WTC11 (cell line): ENCODE measurements at regions not wholly inside any gene's neighbourhood (a gene's known extent, or its start where the extent isn't known, plus 50 kb on each side); places are given as distances from the start of the nearest gene placed in this dataset.

Experiments used
- ATAC-seq: fragments of 200-7000 bp; cut with Tn5 transposase; 2 replicates; pipeline ENCODE4 v1.10.0; 2021; ENCODE audit warnings: mild to moderate bottlenecking, moderate library complexity
- CTCF ChIA-PET: fragments of 300-600 bp; sonication (Branson Sonifier 250); formaldehyde crosslinking; loops from one replicate; lab custom pipeline; 2021; ENCODE audit warnings: antibody characterized with exemption; lab: Charles Lee
- POLR2A ChIA-PET: fragments of 350-600 bp; sonication (Branson Sonifier 250); formaldehyde crosslinking; loops from one replicate; lab custom pipeline; 2021; ENCODE audit warnings: antibody characterized with exemption; lab: Charles Lee
- DNase-seq: peaks from one replicate; pipeline ENCODE4 v3.0.0; 2021; ENCODE audit warnings: low spot score
- H3K27ac Mint-ChIP-seq: 2 replicates; pipeline ENCODE4 v1.8.0; 2021; ENCODE audit warnings: mixed read lengths
- H3K27me3 Mint-ChIP-seq: 2 replicates; pipeline ENCODE4 v1.8.0; 2021; ENCODE audit warnings: low read depth, mild to moderate bottlenecking, moderate library complexity, mixed read lengths
- H3K36me3 Mint-ChIP-seq: 2 replicates; pipeline ENCODE4 v1.8.0; 2021; ENCODE audit warnings: mixed read lengths
- H3K4me1 Mint-ChIP-seq: 2 replicates; pipeline ENCODE4 v1.8.0; 2022; ENCODE audit warnings: mixed read lengths
- H3K4me3 Mint-ChIP-seq: 2 replicates; pipeline ENCODE4 v1.8.0; 2021; ENCODE audit warnings: mild to moderate bottlenecking, moderate library complexity, mixed read lengths
- H3K9me3 Mint-ChIP-seq: 2 replicates; pipeline ENCODE4 v1.8.0; 2021; ENCODE audit warnings: mixed read lengths
- AFF4 ChIP-seq: sonication (generic); formaldehyde crosslinking; IDR thresholded peaks from 2 replicates; pipeline ENCODE4 v1.8.1; 2023; ENCODE audit warnings: mild to moderate bottlenecking, missing genetic modification reagents, borderline replicate concordance
- ATF2 ChIP-seq: sonication (generic); formaldehyde crosslinking; IDR thresholded peaks from 2 replicates; pipeline ENCODE4 v1.8.1; 2022; ENCODE audit warnings: low read depth, missing genetic modification reagents, borderline replicate concordance
- ATF3 ChIP-seq: sonication (generic); formaldehyde crosslinking; conservative IDR thresholded peaks from 2 replicates; pipeline ENCODE4 v1.8.1; 2022; ENCODE audit warnings: mild to moderate bottlenecking, missing genetic modification reagents
- CREB1 ChIP-seq: sonication (generic); formaldehyde crosslinking; IDR thresholded peaks from 2 replicates; pipeline ENCODE4 v1.8.0; 2023; ENCODE audit warnings: mild to moderate bottlenecking, missing genetic modification reagents
- CREM ChIP-seq: sonication (generic); formaldehyde crosslinking; IDR thresholded peaks from 2 replicates; pipeline ENCODE4 v1.8.1; 2022; ENCODE audit warnings: mild to moderate bottlenecking, missing genetic modification reagents, moderate library complexity
- E2F1 ChIP-seq: sonication (generic); formaldehyde crosslinking; IDR thresholded peaks from 2 replicates; pipeline ENCODE4 v1.8.0; 2022; ENCODE audit warnings: mild to moderate bottlenecking, missing genetic modification reagents
- E2F4 ChIP-seq: sonication (generic); formaldehyde crosslinking; IDR thresholded peaks from 2 replicates; pipeline ENCODE4 v1.8.1; 2022; ENCODE audit warnings: low read depth, mild to moderate bottlenecking, moderate library complexity, missing genetic modification reagents, borderline replicate concordance
- E2F5 ChIP-seq: sonication (generic); formaldehyde crosslinking; IDR thresholded peaks from 2 replicates; pipeline ENCODE4 v1.8.1; 2022; ENCODE audit warnings: mild to moderate bottlenecking, moderate library complexity, missing genetic modification reagents
- FOXJ3 ChIP-seq: sonication (generic); formaldehyde crosslinking; IDR thresholded peaks from 2 replicates; pipeline ENCODE4 v1.9.0; 2021; ENCODE audit warnings: missing genetic modification reagents, mild to moderate bottlenecking, borderline replicate concordance
- GTF2I ChIP-seq: fragments of 250-450 bp; sonication (Bioruptor Pico); conservative IDR thresholded peaks from 2 replicates; pipeline ENCODE4 v1.4.0; 2021; ENCODE audit warnings: mild to moderate bottlenecking
- IRF1 ChIP-seq: sonication (generic); formaldehyde crosslinking; IDR thresholded peaks from 2 replicates; pipeline ENCODE4 v1.8.0; 2023; ENCODE audit warnings: missing genetic modification reagents
- NR2C2 ChIP-seq: sonication (generic); formaldehyde crosslinking; IDR thresholded peaks from 2 replicates; pipeline ENCODE4 v1.8.0; 2022; ENCODE audit warnings: mild to moderate bottlenecking, missing genetic modification reagents
- PRDM15 ChIP-seq: sonication (generic); formaldehyde crosslinking; IDR thresholded peaks from 2 replicates; pipeline ENCODE4 v1.8.0; 2022; ENCODE audit warnings: missing genetic modification reagents
- PREB ChIP-seq: sonication (generic); formaldehyde crosslinking; IDR thresholded peaks from 2 replicates; pipeline ENCODE4 v1.8.1; 2022; ENCODE audit warnings: mild to moderate bottlenecking, missing genetic modification reagents, moderate library complexity, borderline replicate concordance
- SMAD3 ChIP-seq: sonication (generic); formaldehyde crosslinking; IDR thresholded peaks from 2 replicates; pipeline ENCODE4 v1.8.0; 2022; ENCODE audit warnings: missing genetic modification reagents, mild to moderate bottlenecking, borderline replicate concordance
- TCF7 ChIP-seq: sonication (generic); formaldehyde crosslinking; IDR thresholded peaks from 2 replicates; pipeline ENCODE4 v1.8.0; 2022; ENCODE audit warnings: mild to moderate bottlenecking, low read depth, missing genetic modification reagents, moderate library complexity
- TEAD1 ChIP-seq: sonication (generic); formaldehyde crosslinking; IDR thresholded peaks from 2 replicates; pipeline ENCODE4 v1.8.0; 2022; ENCODE audit warnings: mild to moderate bottlenecking, missing genetic modification reagents
- ZNF423 ChIP-seq: fragments of 250-450 bp; sonication (Bioruptor Pico); IDR thresholded peaks from 2 replicates; pipeline ENCODE4 v2.1.2; 2022; ENCODE audit warnings: mild to moderate bottlenecking, moderate library complexity

- CTCF ChIA-PET: no interaction called here
- DNase-seq: no peak
- no peaks in the 10 kb centered on the region for H3K27me3 Mint-ChIP-seq
- ATAC-seq: no peak
- POLR2A ChIA-PET: no interaction called here
- H3K9me3 Mint-ChIP-seq: no peaks in the 10 kb centered on the region; the same call in 1 of the 2 replicates
- TF ChIP-seq PRDM15 (CRISPR knock-in tag) (peak; percentile 13; the same call in 1 of the 2 replicates), E2F4 (CRISPR knock-in tag) (no peak), PREB (CRISPR knock-in tag) (no peak), AFF4 (CRISPR knock-in tag) (no peak), E2F5 (no peak), CREM (CRISPR knock-in tag) (no peak)
- no peak overlapping the region for H3K27ac Mint-ChIP-seq
- H3K4me3 Mint-ChIP-seq: no peak overlapping the region
- H3K36me3 Mint-ChIP-seq: no peaks in the 10 kb centered on the region
- H3K4me1 Mint-ChIP-seq: peaks cover 7% of the 10 kb centered on the region
Observed at GRCh38 chr7:17613338-17614041, 315.0 kb downstream of the AHR start.

GRCh38 chr7:17617380-17617779, 318.9 kb downstream of the AHR start:
- Mint-ChIP-seq H3K4me3 (no peak overlapping the region), H3K27ac (no peak overlapping the region), H3K36me3 (no peaks in the 10 kb centered on the region), H3K27me3 (no peaks in the 10 kb centered on the region; the same call in 1 of the 2 replicates), H3K9me3 (peaks cover 6% of the 10 kb centered on the region; the same call in 1 of the 2 replicates), H3K4me1 (peaks cover 7% of the 10 kb centered on the region)
- ChIA-PET POLR2A (no interaction called here), CTCF (no interaction called here)
- ATAC-seq (no peak), DNase-seq (no peak)
- TF ChIP-seq FOXJ3 (CRISPR knock-in tag): no peak
- TF ChIP-seq ATF3 (CRISPR knock-in tag): no peak
- TF ChIP-seq TCF7 (CRISPR knock-in tag): no peak
- no peak for TF ChIP-seq CREM (CRISPR knock-in tag)
- TF ChIP-seq ATF2 (CRISPR knock-in tag): no peak
- no peak for TF ChIP-seq TEAD1 (CRISPR knock-in tag)
- TF ChIP-seq CREB1 (CRISPR knock-in tag): no peak
- no peak for TF ChIP-seq GTF2I (CRISPR knock-in tag)
- TF ChIP-seq ZNF423: no peak
- no peak for TF ChIP-seq E2F1 (CRISPR knock-in tag)
- no peak for TF ChIP-seq IRF1 (CRISPR knock-in tag)
- no peak for TF ChIP-seq SMAD3 (CRISPR knock-in tag)
- TF ChIP-seq NR2C2 (CRISPR knock-in tag): no peak
